ENCODE measurements at regions not wholly inside any gene's neighbourhood (a gene's known extent, or its start where the extent isn't known, plus 50 kb on each side); places are given as distances from the start of the nearest gene placed in this dataset.
A peak's percentile ranks its signal among the peaks of the same experiment; 100 is the strongest.
"Not testable (repeated sequence)": the region's sequence is repeated elsewhere in the genome, so short reads cannot be mapped to it uniquely, and the experiment has no call there.

- no peak for DNase-seq
Observed at GRCh38 chr5:173667702-173668101, 51.3 kb upstream of the BOD1 start.

GRCh38 chr5:173668245-173668800 lies 51.9 kb upstream of the BOD1 start:
- DNase-seq = no peak

- DNase-seq = no peak
Observed at GRCh38 chr5:173668910-173669309, 52.5 kb upstream of the BOD1 start.

GRCh38 chr5:173669483-173669882 lies 53.0 kb upstream of the BOD1 start:
- DNase-seq = no peak

- DNase-seq = no peak
Observed at GRCh38 chr5:173670130-173670651, 53.7 kb upstream of the BOD1 start.

GRCh38 chr5:173670791-173671120 lies 54.3 kb upstream of the BOD1 start:
- DNase-seq = no peak

GRCh38 chr5:173671121-173671949 lies 54.9 kb upstream of the BOD1 start:
- no peak for DNase-seq

- no peak for DNase-seq
Observed at GRCh38 chr5:173672166-173672565, 55.7 kb upstream of the BOD1 start.

GRCh38 chr5:173672891-173673290 lies 56.4 kb upstream of the BOD1 start:
- no peak for DNase-seq

- no peak for DNase-seq
Observed at GRCh38 chr5:173673295-173674101, 57.0 kb upstream of the BOD1 start.

GRCh38 chr5:173675287-173675996 lies 59.0 kb upstream of the BOD1 start:
- no peak for DNase-seq

GRCh38 chr5:173676375-173676774 lies 59.9 kb upstream of the BOD1 start:
- no peak for DNase-seq

GRCh38 chr5:173677125-173677672 lies 60.7 kb upstream of the BOD1 start:
- DNase-seq = no peak

GRCh38 chr5:173679909-173680630 lies 63.6 kb upstream of the BOD1 start:
- no peak for DNase-seq

- DNase-seq = no peak
Observed at GRCh38 chr5:173680660-173681242, 64.3 kb upstream of the BOD1 start.

GRCh38 chr5:173682313-173682712 lies 65.9 kb upstream of the BOD1 start:
- no peak for DNase-seq

- not testable (repeated sequence) for DNase-seq
Observed at GRCh38 chr5:173684535-173684934, 68.1 kb upstream of the BOD1 start.

GRCh38 chr5:173686950-173687349 lies 70.5 kb upstream of the BOD1 start:
- no peak for DNase-seq

GRCh38 chr5:173688703-173689102 lies 72.3 kb upstream of the BOD1 start:
- no peak for DNase-seq

GRCh38 chr5:173689171-173689736 lies 72.8 kb upstream of the BOD1 start:
- no peak for DNase-seq

- peak; percentile 7 for DNase-seq
Observed at GRCh38 chr5:173689737-173690360, 73.4 kb upstream of the BOD1 start.
